Hepatocyte (in vitro differentiated cells): ENCODE measurements at regions not wholly inside any gene's neighbourhood (a gene's known extent, or its start where the extent isn't known, plus 50 kb on each side); places are given as distances from the start of the nearest gene placed in this dataset.

Experiments used
- EZH2 ChIP-seq: fragments of 200-600 bp; sonication (generic); IDR thresholded peaks from 2 replicates; pipeline ENCODE4 v1.6.1; 2016; ENCODE audit warnings: antibody characterized with exemption, mild to moderate bottlenecking, borderline replicate concordance
- EZH2phosphoT487 ChIP-seq: fragments of 200-600 bp; sonication (generic); IDR thresholded peaks from one replicate; pipeline ENCODE4 v1.6.1; 2018; ENCODE audit warnings: antibody characterized with exemption, mild to moderate bottlenecking, low read depth, moderate library complexity; ENCODE audit not compliant: unreplicated experiment, severe bottlenecking
- TF ChIP-seq, protein P1 (sequence below): fragments of 200-600 bp; sonication (generic); IDR thresholded peaks from 2 replicates; pipeline ENCODE4 v1.5.1; 2016; ENCODE audit warnings: antibody characterized with exemption, mild to moderate bottlenecking; ENCODE audit not compliant: poor library complexity

DNA sequence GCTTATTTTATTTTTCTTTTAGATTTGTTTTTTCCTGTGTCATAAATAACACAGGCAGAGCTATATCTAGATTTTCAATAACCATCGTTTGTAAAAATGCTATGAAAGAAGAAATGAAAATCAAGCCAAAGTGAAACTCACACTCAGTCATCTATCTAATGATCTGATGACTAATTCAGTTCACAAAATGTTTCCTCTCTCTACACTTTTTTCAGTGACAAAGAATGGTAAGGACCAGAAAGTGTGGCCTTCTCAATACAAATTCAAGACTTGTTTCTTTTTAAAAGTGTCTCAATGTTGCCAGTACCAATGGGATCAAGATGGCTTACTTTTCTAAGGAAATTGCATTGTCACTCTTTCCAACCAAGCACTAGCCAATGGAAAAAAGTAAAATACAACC, 282.8 kb upstream of the PKN2 start:
- TF ChIP-seq, protein P1, sequence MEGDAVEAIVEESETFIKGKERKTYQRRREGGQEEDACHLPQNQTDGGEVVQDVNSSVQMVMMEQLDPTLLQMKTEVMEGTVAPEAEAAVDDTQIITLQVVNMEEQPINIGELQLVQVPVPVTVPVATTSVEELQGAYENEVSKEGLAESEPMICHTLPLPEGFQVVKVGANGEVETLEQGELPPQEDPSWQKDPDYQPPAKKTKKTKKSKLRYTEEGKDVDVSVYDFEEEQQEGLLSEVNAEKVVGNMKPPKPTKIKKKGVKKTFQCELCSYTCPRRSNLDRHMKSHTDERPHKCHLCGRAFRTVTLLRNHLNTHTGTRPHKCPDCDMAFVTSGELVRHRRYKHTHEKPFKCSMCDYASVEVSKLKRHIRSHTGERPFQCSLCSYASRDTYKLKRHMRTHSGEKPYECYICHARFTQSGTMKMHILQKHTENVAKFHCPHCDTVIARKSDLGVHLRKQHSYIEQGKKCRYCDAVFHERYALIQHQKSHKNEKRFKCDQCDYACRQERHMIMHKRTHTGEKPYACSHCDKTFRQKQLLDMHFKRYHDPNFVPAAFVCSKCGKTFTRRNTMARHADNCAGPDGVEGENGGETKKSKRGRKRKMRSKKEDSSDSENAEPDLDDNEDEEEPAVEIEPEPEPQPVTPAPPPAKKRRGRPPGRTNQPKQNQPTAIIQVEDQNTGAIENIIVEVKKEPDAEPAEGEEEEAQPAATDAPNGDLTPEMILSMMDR, result no peak
- TF ChIP-seq EZH2phosphoT487 (no peak), EZH2 (no peak)
